ENCODE measurements at regions not wholly inside any gene's neighbourhood (a gene's known extent, or its start where the extent isn't known, plus 50 kb on each side); places are given as distances from the start of the nearest gene placed in this dataset.

DNA sequence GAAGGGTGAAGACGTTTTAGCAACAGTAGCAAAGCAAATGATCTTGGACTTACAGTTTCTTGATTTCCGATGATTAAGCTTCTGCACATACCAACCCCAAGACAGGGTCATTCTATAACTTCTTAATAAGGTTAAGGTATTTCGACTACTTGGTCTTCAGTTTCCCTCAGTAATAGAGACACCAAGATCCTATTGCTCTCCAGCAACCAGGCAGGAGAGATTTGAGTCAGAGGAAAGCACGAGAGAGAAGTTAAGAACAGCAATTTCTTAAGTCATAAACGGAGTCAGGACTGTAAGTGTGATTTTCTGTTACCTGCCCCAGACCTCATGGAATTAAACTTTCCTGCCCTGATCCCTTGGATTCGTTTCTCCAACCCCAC is 215.6 kb downstream of the TTC8 start:
- no peak for DNase-seq (ENCODE audit: low read depth)
- Histone ChIP-seq H3K36me3 (ENCODE audit: control insufficient read depth, insufficient read depth, low read length) (no peaks in the 10 kb centered on the region), H3K4me3 (ENCODE audit: low read depth, low read length) (no peak overlapping the region), H3K27me3 (ENCODE audit: control insufficient read depth, insufficient read depth, low read length) (peaks cover 4% of the 10 kb centered on the region)
- CTCF ChIA-PET, result interaction anchor here (0.8 to 1.4 kb wide), 15 partner anchors 12 to 938 kb away, joined by 3 to 9 read pairs (median 4); no protein-coding TSS in a partner anchor
- TF ChIP-seq, protein P1, sequence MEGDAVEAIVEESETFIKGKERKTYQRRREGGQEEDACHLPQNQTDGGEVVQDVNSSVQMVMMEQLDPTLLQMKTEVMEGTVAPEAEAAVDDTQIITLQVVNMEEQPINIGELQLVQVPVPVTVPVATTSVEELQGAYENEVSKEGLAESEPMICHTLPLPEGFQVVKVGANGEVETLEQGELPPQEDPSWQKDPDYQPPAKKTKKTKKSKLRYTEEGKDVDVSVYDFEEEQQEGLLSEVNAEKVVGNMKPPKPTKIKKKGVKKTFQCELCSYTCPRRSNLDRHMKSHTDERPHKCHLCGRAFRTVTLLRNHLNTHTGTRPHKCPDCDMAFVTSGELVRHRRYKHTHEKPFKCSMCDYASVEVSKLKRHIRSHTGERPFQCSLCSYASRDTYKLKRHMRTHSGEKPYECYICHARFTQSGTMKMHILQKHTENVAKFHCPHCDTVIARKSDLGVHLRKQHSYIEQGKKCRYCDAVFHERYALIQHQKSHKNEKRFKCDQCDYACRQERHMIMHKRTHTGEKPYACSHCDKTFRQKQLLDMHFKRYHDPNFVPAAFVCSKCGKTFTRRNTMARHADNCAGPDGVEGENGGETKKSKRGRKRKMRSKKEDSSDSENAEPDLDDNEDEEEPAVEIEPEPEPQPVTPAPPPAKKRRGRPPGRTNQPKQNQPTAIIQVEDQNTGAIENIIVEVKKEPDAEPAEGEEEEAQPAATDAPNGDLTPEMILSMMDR (IDR thresholded peaks at IDR 0.05; ENCODE audit: insufficient read depth, low read depth, low read length), result no peak
- POLR2A ChIA-PET, result no interaction called here

DNA sequence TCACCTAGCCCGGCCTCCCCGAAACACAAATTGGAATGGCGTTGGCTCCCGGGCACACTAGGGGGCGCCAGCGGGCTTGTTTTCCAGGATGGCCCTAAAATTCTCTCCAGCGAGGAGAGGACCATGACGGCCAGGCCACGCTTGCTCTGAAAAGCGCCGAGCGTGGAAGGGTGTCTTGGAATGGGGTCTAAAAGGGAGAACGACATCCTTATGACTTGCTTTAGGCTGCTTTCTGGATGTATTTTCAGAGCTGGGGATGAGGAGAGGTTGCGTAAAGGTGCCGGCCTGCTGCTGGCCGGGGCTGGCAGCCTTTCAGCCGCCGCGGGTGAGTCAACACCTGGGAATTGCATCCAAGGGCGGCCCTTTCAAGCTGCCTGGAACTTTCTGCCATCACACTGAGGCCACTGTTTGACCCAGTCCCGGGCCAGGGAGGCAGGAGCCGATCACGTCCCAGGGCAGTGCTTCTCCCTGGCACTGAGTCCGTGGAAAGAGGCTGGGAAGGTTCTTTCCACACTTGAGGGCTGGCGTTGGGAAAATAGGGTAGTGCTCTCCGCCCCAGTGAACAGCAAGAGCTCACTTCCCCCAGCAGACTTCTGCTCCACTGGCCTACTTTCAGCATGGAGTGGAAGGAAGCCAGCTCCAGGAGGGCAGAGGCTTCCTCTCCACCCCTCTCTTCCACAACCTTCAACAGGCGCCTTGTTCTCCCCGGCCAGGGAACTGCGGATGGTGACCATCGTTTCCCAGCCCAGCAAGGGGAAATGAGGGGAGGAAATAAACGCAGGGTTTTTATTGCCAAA is 216.2 kb downstream of the TTC8 start:
- peak; percentile 47 for DNase-seq (ENCODE audit: low read depth)
- TF ChIP-seq, protein P1 (IDR thresholded peaks at IDR 0.05; ENCODE audit: insufficient read depth, low read depth, low read length), result peak; percentile 99
- ChIA-PET POLR2A (no interaction called here), CTCF (interaction anchor here (0.6 to 1.5 kb wide), 41 partner anchors 11 to 938 kb away, joined by 3 to 11 read pairs (median 4); no protein-coding TSS in a partner anchor)
- Histone ChIP-seq H3K4me3 (ENCODE audit: low read depth, low read length) (peak overlapping the region; percentile 22), H3K36me3 (ENCODE audit: control insufficient read depth, insufficient read depth, low read length) (no peaks in the 10 kb centered on the region), H3K27me3 (ENCODE audit: control insufficient read depth, insufficient read depth, low read length) (peaks cover 2% of the 10 kb centered on the region)

DNA sequence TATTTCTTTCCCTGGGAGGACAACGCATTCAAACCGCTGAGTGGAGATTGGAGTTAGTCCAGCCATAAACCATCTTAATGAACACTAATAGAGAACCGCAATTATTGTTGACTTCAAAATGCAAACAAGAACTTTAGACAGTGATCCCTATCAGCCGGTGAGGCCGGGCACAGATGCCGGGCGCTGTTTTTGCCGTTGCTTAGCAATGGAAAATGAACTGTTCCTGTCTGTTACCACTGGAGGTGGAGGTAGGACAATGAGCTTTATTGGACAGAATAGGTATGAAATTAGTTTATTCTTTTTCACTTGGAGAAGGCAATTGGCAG is 216.8 kb downstream of the TTC8 start:
- DNase-seq (ENCODE audit: low read depth), result no peak
- Histone ChIP-seq H3K36me3 (ENCODE audit: control insufficient read depth, insufficient read depth, low read length) (no peaks in the 10 kb centered on the region), H3K4me3 (ENCODE audit: low read depth, low read length) (peak overlapping the region; percentile 22), H3K27me3 (ENCODE audit: control insufficient read depth, insufficient read depth, low read length) (no peaks in the 10 kb centered on the region; the same call in 1 of the 2 replicates)
- TF ChIP-seq, protein P1 (IDR thresholded peaks at IDR 0.05; ENCODE audit: insufficient read depth, low read depth, low read length), result no peak
- ChIA-PET CTCF (interaction anchor here (0.5 to 1.5 kb wide), 37 partner anchors 11 to 895 kb away, joined by 3 to 11 read pairs (median 4); no protein-coding TSS in a partner anchor), POLR2A (no interaction called here)

DNA sequence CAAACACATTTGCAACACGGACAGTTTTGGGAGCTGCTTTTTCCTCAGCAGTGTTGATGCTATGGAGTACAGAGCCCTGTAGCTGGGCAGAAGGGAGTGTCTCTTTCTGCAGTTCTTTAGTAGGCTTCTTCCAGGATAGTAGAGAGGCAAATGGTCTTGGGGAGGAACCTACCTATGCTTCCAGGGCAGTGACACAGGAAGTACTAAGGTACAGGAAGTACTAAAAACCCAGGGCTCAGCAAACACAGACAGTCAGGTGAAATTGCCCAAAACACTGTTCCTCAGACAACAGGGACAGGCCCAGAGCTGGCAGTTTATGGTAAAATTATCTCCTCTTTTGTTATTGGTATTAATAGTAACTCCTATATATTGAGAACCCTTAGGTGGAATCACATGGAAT is 217.6 kb downstream of the TTC8 start:
- TF ChIP-seq, protein P1 (IDR thresholded peaks at IDR 0.05; ENCODE audit: insufficient read depth, low read depth, low read length), result no peak
- DNase-seq (ENCODE audit: low read depth), result no peak
- H3K36me3 ChIP-seq (ENCODE audit: control insufficient read depth, insufficient read depth, low read length), result no peaks in the 10 kb centered on the region
- no peaks in the 10 kb centered on the region for H3K27me3 ChIP-seq (ENCODE audit: control insufficient read depth, insufficient read depth, low read length)
- no peak overlapping the region for H3K4me3 ChIP-seq (ENCODE audit: low read depth, low read length)
- ChIA-PET POLR2A (no interaction called here), CTCF (interaction anchor here (0.6 to 1.2 kb wide), 2 partner anchors 396 to 863 kb away, joined by 3 to 4 read pairs; no protein-coding TSS in a partner anchor)

DNA sequence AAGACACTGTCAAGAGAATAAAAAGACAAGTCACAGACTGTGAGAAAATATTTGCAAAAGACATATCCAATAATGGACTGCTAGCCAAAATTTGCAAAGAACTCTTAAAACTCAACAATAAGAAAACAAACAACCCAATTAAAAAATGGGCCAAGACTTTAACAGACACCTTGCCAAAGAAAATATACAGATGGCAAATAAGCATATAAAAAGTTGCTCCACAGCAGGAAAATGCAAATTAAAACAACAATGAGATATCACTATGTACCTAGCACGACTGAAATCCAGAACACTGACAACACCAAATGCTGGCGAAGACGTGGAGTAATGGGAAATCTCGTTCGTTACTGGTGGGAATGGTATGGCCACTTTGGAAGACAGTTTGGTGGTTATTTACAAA is 228.9 kb downstream of the TTC8 start:
- CTCF ChIA-PET, result interaction anchor here (0.6 kb wide), 1 partner anchor 13 kb away, joined by 3 read pairs; no protein-coding TSS in a partner anchor

More for the DNA sequence above, 228.9 kb downstream of the TTC8 start:
- peaks cover 2% of the 10 kb centered on the region; the same call in 1 of the 2 replicates for H3K27me3 ChIP-seq (ENCODE audit: control insufficient read depth, insufficient read depth, low read length)
- DNase-seq (ENCODE audit: low read depth), result no peak
- no peak overlapping the region for H3K4me3 ChIP-seq (ENCODE audit: low read depth, low read length)
- no peaks in the 10 kb centered on the region for H3K36me3 ChIP-seq (ENCODE audit: control insufficient read depth, insufficient read depth, low read length)
- POLR2A ChIA-PET, result no interaction called here
- TF ChIP-seq, protein P1 (IDR thresholded peaks at IDR 0.05; ENCODE audit: insufficient read depth, low read depth, low read length), result no peak

Measured in BJ (cell line).